GM21576 (cell line): ENCODE measurements at regions not wholly inside any gene's neighbourhood (a gene's known extent, or its start where the extent isn't known, plus 50 kb on each side); places are given as distances from the start of the nearest gene placed in this dataset.
"Not testable (repeated sequence)": the region's sequence is repeated elsewhere in the genome, so short reads cannot be mapped to it uniquely, and the experiment has no call there.

Source experiments
- ATAC-seq: cut with Tn5 transposase; IDR thresholded peaks from one replicate; pipeline ENCODE4 v1.9.1; 2021; ENCODE audit warnings: mild to moderate bottlenecking, moderate library complexity; ENCODE audit not compliant: unreplicated experiment

GRCh38 chrX:46034868-46035267 is 510.4 kb downstream of the ZNF674 start:
- ATAC-seq = no peak

- ATAC-seq = no peak
Observed at GRCh38 chrX:46029777-46030176, 515.4 kb downstream of the ZNF674 start.

GRCh38 chrX:46016296-46016695 is 528.9 kb downstream of the ZNF674 start:
- no peak for ATAC-seq

GRCh38 chrX:46015653-46016052 is 529.6 kb downstream of the ZNF674 start:
- no peak for ATAC-seq

- no peak for ATAC-seq
Observed at GRCh38 chrX:45992402-45993123, 552.7 kb downstream of the ZNF674 start.

- no peak for ATAC-seq
Observed at GRCh38 chrX:45986971-45987370, 558.2 kb downstream of the ZNF674 start.

GRCh38 chrX:45986081-45986480 is 559.1 kb downstream of the ZNF674 start:
- no peak for ATAC-seq

GRCh38 chrX:45982958-45983727 is 562.1 kb downstream of the ZNF674 start:
- ATAC-seq = not testable (repeated sequence)

- no peak for ATAC-seq
Observed at GRCh38 chrX:45980726-45981125, 564.5 kb downstream of the ZNF674 start.

- no peak for ATAC-seq
Observed at GRCh38 chrX:45975633-45976032, 569.6 kb downstream of the ZNF674 start.

GRCh38 chrX:45972636-45973035 is 572.6 kb downstream of the ZNF674 start:
- no peak for ATAC-seq

- ATAC-seq = no peak
Observed at GRCh38 chrX:45959567-45959966, 585.7 kb downstream of the ZNF674 start.

GRCh38 chrX:45956191-45956870 is 588.9 kb downstream of the ZNF674 start:
- no peak for ATAC-seq

GRCh38 chrX:45955661-45956060 is 589.6 kb downstream of the ZNF674 start:
- ATAC-seq = no peak

- no peak for ATAC-seq
Observed at GRCh38 chrX:45954026-45954425, 591.2 kb downstream of the ZNF674 start.

GRCh38 chrX:45952030-45952429 is 593.2 kb downstream of the ZNF674 start:
- ATAC-seq = no peak

- no peak for ATAC-seq
Observed at GRCh38 chrX:45935408-45935807, 609.8 kb downstream of the ZNF674 start.

- ATAC-seq = no peak
Observed at GRCh38 chrX:45912316-45912715, 632.9 kb downstream of the ZNF674 start.

GRCh38 chrX:45907786-45908185 is 637.4 kb downstream of the ZNF674 start:
- no peak for ATAC-seq

GRCh38 chrX:45903781-45904201 is 641.4 kb downstream of the ZNF674 start:
- ATAC-seq = no peak

- no peak for ATAC-seq
Observed at GRCh38 chrX:45900766-45901615, 644.2 kb downstream of the ZNF674 start.
